Activated CD4-positive, alpha-beta memory T cell treated with anti-CD3 and anti-CD28 coated beads for 36 hours (primary cell): ENCODE measurements at regions not wholly inside any gene's neighbourhood (a gene's known extent, or its start where the extent isn't known, plus 50 kb on each side); places are given as distances from the start of the nearest gene placed in this dataset.
"Not testable (repeated sequence)": the region's sequence is repeated elsewhere in the genome, so short reads cannot be mapped to it uniquely, and the experiment has no call there.

Experiments
- CTCF ChIA-PET: fragments of 350-600 bp; sonication (Branson Sonifier 250); formaldehyde crosslinking; loops from one replicate; lab custom pipeline; 2021; ENCODE audit warnings: antibody characterized with exemption, inconsistent platforms; lab: Charles Lee
- POLR2A ChIA-PET: fragments of 350-600 bp; sonication (Branson Sonifier 250); formaldehyde crosslinking; loops from one replicate; lab custom pipeline; 2021; ENCODE audit warnings: antibody characterized with exemption; lab: Charles Lee
- DNase-seq: peaks from one replicate; pipeline ENCODE4 v3.0.0-alpha.2; 2020
- H3K27ac Mint-ChIP-seq: one replicate; pipeline ENCODE4 v1.8.0; 2021; ENCODE audit warnings: mixed read lengths
- H3K27me3 Mint-ChIP-seq: one replicate; pipeline ENCODE4 v1.8.0; 2021; ENCODE audit warnings: mixed read lengths
- H3K36me3 Mint-ChIP-seq: one replicate; pipeline ENCODE4 v1.8.0; 2021; ENCODE audit warnings: mixed read lengths
- H3K4me1 Mint-ChIP-seq: one replicate; pipeline ENCODE4 v1.8.0; 2021; ENCODE audit warnings: low read depth, mixed read lengths
- H3K4me3 Mint-ChIP-seq: one replicate; pipeline ENCODE4 v1.8.0; 2021; ENCODE audit warnings: mild to moderate bottlenecking, mixed read lengths
- H3K9me3 Mint-ChIP-seq: one replicate; pipeline ENCODE4 v1.8.0; 2021; ENCODE audit warnings: mixed read lengths
- intact Hi-C: fragments of 100-400 bp; cut with micrococcal nuclease; formaldehyde crosslinking; loops from one replicate; pipeline ENCODE4 v1.15.1; 2023

- intact Hi-C loops: no loop called here
- Mint-ChIP-seq H3K4me3 (no peak overlapping the region), H3K27me3 (peaks cover 11% of the 10 kb centered on the region), H3K27ac (no peak overlapping the region), H3K9me3 (peaks cover 36% of the 10 kb centered on the region), H3K36me3 (peaks cover 9% of the 10 kb centered on the region), H3K4me1 (peaks cover 11% of the 10 kb centered on the region)
- no peak for DNase-seq
- POLR2A ChIA-PET: no interaction called here
- CTCF ChIA-PET: no interaction called here
Observed at GRCh38 chr11:34812905-34813576, 103.1 kb downstream of the APIP start.

- Mint-ChIP-seq H3K27ac (no peak overlapping the region), H3K4me3 (no peak overlapping the region), H3K9me3 (peaks cover 31% of the 10 kb centered on the region), H3K4me1 (peaks cover 11% of the 10 kb centered on the region), H3K27me3 (peaks cover 15% of the 10 kb centered on the region), H3K36me3 (peaks cover 9% of the 10 kb centered on the region)
- DNase-seq: no peak
- intact Hi-C loops: no loop called here
- POLR2A ChIA-PET: no interaction called here
- CTCF ChIA-PET: no interaction called here
Observed at GRCh38 chr11:34811858-34812257, 104.3 kb downstream of the APIP start.

GRCh38 chr11:34810107-34810562, 106.0 kb downstream of the APIP start:
- POLR2A ChIA-PET: no interaction called here
- intact Hi-C loops: no loop called here
- peaks cover 9% of the 10 kb centered on the region for H3K36me3 Mint-ChIP-seq
- H3K9me3 Mint-ChIP-seq: peaks cover 31% of the 10 kb centered on the region
- DNase-seq: no peak
- no peak overlapping the region for H3K27ac Mint-ChIP-seq
- no peak overlapping the region for H3K4me3 Mint-ChIP-seq
- CTCF ChIA-PET: interaction anchor here (0.6 kb wide), 1 partner anchor 339 kb away, joined by 3 read pairs; no protein-coding TSS in a partner anchor
- H3K4me1 Mint-ChIP-seq: peaks cover 11% of the 10 kb centered on the region
- peaks cover 20% of the 10 kb centered on the region for H3K27me3 Mint-ChIP-seq

- H3K27ac Mint-ChIP-seq: no peak overlapping the region
- ChIA-PET POLR2A (no interaction called here), CTCF (no interaction called here)
- H3K36me3 Mint-ChIP-seq: peaks cover 9% of the 10 kb centered on the region
- DNase-seq: no peak
- H3K9me3 Mint-ChIP-seq: peaks cover 31% of the 10 kb centered on the region
- no peak overlapping the region for H3K4me3 Mint-ChIP-seq
- peaks cover 25% of the 10 kb centered on the region for H3K27me3 Mint-ChIP-seq
- intact Hi-C loops: no loop called here
- peaks cover 11% of the 10 kb centered on the region for H3K4me1 Mint-ChIP-seq
Observed at GRCh38 chr11:34809191-34810106, 106.7 kb downstream of the APIP start.

GRCh38 chr11:34806875-34807274, 109.3 kb downstream of the APIP start:
- no peak for DNase-seq
- no peaks in the 10 kb centered on the region for H3K36me3 Mint-ChIP-seq
- POLR2A ChIA-PET: no interaction called here
- no peak overlapping the region for H3K4me3 Mint-ChIP-seq
- no peak overlapping the region for H3K27ac Mint-ChIP-seq
- CTCF ChIA-PET: no interaction called here
- H3K9me3 Mint-ChIP-seq: peaks cover 16% of the 10 kb centered on the region
- intact Hi-C loops: no loop called here
- peaks cover 11% of the 10 kb centered on the region for H3K4me1 Mint-ChIP-seq
- H3K27me3 Mint-ChIP-seq: peaks cover 26% of the 10 kb centered on the region

GRCh38 chr11:34805937-34806336, 110.2 kb downstream of the APIP start:
- Mint-ChIP-seq H3K9me3 (peaks cover 16% of the 10 kb centered on the region), H3K4me1 (peaks cover 11% of the 10 kb centered on the region), H3K27ac (no peak overlapping the region), H3K4me3 (no peak overlapping the region), H3K36me3 (no peaks in the 10 kb centered on the region), H3K27me3 (peaks cover 28% of the 10 kb centered on the region)
- intact Hi-C loops: no loop called here
- POLR2A ChIA-PET: no interaction called here
- CTCF ChIA-PET: no interaction called here
- no peak for DNase-seq

- Mint-ChIP-seq H3K4me1 (no peaks in the 10 kb centered on the region), H3K9me3 (no peaks in the 10 kb centered on the region), H3K27me3 (peaks cover 9% of the 10 kb centered on the region), H3K36me3 (no peaks in the 10 kb centered on the region), H3K27ac (no peak overlapping the region), H3K4me3 (no peak overlapping the region)
- ChIA-PET CTCF (interaction anchor here (1.6 kb wide), 1 partner anchor 40 kb away, joined by 5 read pairs; no protein-coding TSS in a partner anchor), POLR2A (interaction anchor here (0.5 kb wide), 1 partner anchor 1014 kb away, joined by 3 read pairs; no protein-coding TSS in a partner anchor)
- intact Hi-C loops: no loop called here
- DNase-seq: no peak
Observed at GRCh38 chr11:34799848-34800247, 116.3 kb downstream of the APIP start.

GRCh38 chr11:34798985-34799384, 117.2 kb downstream of the APIP start:
- intact Hi-C loops: no loop called here
- Mint-ChIP-seq H3K27me3 (peaks cover 12% of the 10 kb centered on the region), H3K9me3 (no peaks in the 10 kb centered on the region), H3K36me3 (no peaks in the 10 kb centered on the region), H3K27ac (no peak overlapping the region), H3K4me1 (no peaks in the 10 kb centered on the region), H3K4me3 (no peak overlapping the region)
- CTCF ChIA-PET: interaction anchor here (1.6 kb wide), 1 partner anchor 41 kb away, joined by 5 read pairs; no protein-coding TSS in a partner anchor
- POLR2A ChIA-PET: no interaction called here
- no peak for DNase-seq

GRCh38 chr11:34797497-34797896, 118.7 kb downstream of the APIP start:
- intact Hi-C loops, H3K4me3 Mint-ChIP-seq, H3K9me3 Mint-ChIP-seq, H3K4me1 Mint-ChIP-seq, H3K27ac Mint-ChIP-seq, CTCF ChIA-PET, H3K36me3 Mint-ChIP-seq, POLR2A ChIA-PET, DNase-seq: not testable (repeated sequence)
- peaks cover 17% of the 10 kb centered on the region for H3K27me3 Mint-ChIP-seq

GRCh38 chr11:34795641-34796040, 120.5 kb downstream of the APIP start:
- CTCF ChIA-PET: no interaction called here
- H3K27ac Mint-ChIP-seq: no peak overlapping the region
- no peaks in the 10 kb centered on the region for H3K36me3 Mint-ChIP-seq
- H3K9me3 Mint-ChIP-seq: no peaks in the 10 kb centered on the region
- H3K4me1 Mint-ChIP-seq: no peaks in the 10 kb centered on the region
- no peak for DNase-seq
- no peak overlapping the region for H3K4me3 Mint-ChIP-seq
- H3K27me3 Mint-ChIP-seq: peaks cover 10% of the 10 kb centered on the region
- POLR2A ChIA-PET: no interaction called here
- intact Hi-C loops: no loop called here

GRCh38 chr11:34794696-34795095, 121.5 kb downstream of the APIP start:
- Mint-ChIP-seq H3K27me3 (peaks cover 10% of the 10 kb centered on the region), H3K9me3 (no peaks in the 10 kb centered on the region)
- POLR2A ChIA-PET: no interaction called here

GRCh38 chr11:34793666-34794065, 122.5 kb downstream of the APIP start:
- intact Hi-C loops: no loop called here
- H3K4me1 Mint-ChIP-seq: no peaks in the 10 kb centered on the region
- CTCF ChIA-PET: no interaction called here
- no peak overlapping the region for H3K4me3 Mint-ChIP-seq
- POLR2A ChIA-PET: no interaction called here
- H3K27me3 Mint-ChIP-seq: peaks cover 10% of the 10 kb centered on the region
- no peaks in the 10 kb centered on the region for H3K9me3 Mint-ChIP-seq
- no peak overlapping the region for H3K27ac Mint-ChIP-seq
- no peaks in the 10 kb centered on the region for H3K36me3 Mint-ChIP-seq
- no peak for DNase-seq

More at GRCh38 chr11:34794696-34795095, 121.5 kb downstream of the APIP start:
- Mint-ChIP-seq H3K4me1 (no peaks in the 10 kb centered on the region), H3K4me3 (no peak overlapping the region), H3K27ac (no peak overlapping the region), H3K36me3 (no peaks in the 10 kb centered on the region)
- intact Hi-C loops: no loop called here
- no peak for DNase-seq
- CTCF ChIA-PET: no interaction called here
